Endothelial cell of umbilical vein (primary cell): ENCODE measurements at regions not wholly inside any gene's neighbourhood (a gene's known extent, or its start where the extent isn't known, plus 50 kb on each side); places are given as distances from the start of the nearest gene placed in this dataset.

ENCODE experiments used
- BruUV-seq: library from RNA; stranded (reverse); fragments of 400-500 nt; replicated peaks from 2 replicates; lab custom pipeline; 2021; lab: Mats Ljungman, UMichigan
- CTCF ChIA-PET: fragments of 300-600, 350-600 bp; sonication (Branson Sonifier 250); formaldehyde crosslinking; loops from one replicate; lab custom pipeline; 2021; ENCODE audit warnings: antibody characterized with exemption, inconsistent platforms; lab: Charles Lee
- POLR2A ChIA-PET: fragments of 300-600, 350-600 bp; sonication (Branson Sonifier 250); formaldehyde crosslinking; loops from one replicate; lab custom pipeline; 2021; ENCODE audit warnings: antibody characterized with exemption, inconsistent platforms; lab: Charles Lee
- DNase-seq: peaks from one replicate; pipeline ENCODE4 v3.0.0-alpha.2; 2011; ENCODE audit warnings: low read depth, low spot score
- FAIRE-seq: peaks from 2 replicates; lab custom pipeline; 2011; peaks lifted over from hg19 to GRCh38; lab: Jason Lieb, UNC
- H2AFZ ChIP-seq: 2 replicates; pipeline ENCODE4 v1.6.0; 2012; ENCODE audit warnings: low read depth, low read length, control low read depth, inconsistent platforms
- H3K27ac ChIP-seq: 2 replicates; pipeline ENCODE4 v1.5.1; 2011; ENCODE audit warnings: low read depth, mild to moderate bottlenecking, control low read depth, low read length, moderate library complexity; ENCODE audit not compliant: insufficient read depth
- H3K27me3 ChIP-seq, 2 experiments: 2 replicates each; pipeline versions ENCODE4 v1.6.0 to v1.6.1; 2011; ENCODE audit warnings: low read length in 2 of 2, mixed read lengths in 1 of 2; ENCODE audit not compliant: control insufficient read depth in 2 of 2, insufficient read depth in 2 of 2
- H3K36me3 ChIP-seq, 2 experiments: 2 replicates in 1 of 2; 3 replicates in 1 of 2; pipeline ENCODE4 v1.5.1; 2011; ENCODE audit warnings: low read length in 2 of 2, mild to moderate bottlenecking in 1 of 2, moderate library complexity in 1 of 2; ENCODE audit not compliant: control insufficient read depth in 2 of 2, insufficient read depth in 2 of 2; ENCODE audit errors: extremely low read depth in 1 of 2
- H3K4me1 ChIP-seq: 3 replicates; pipeline ENCODE4 v1.5.1; 2011; ENCODE audit warnings: mild to moderate bottlenecking, low read length; ENCODE audit not compliant: control insufficient read depth, insufficient read depth; ENCODE audit errors: extremely low read depth
- H3K4me2 ChIP-seq: 2 replicates; pipeline ENCODE4 v1.6.1; 2011; ENCODE audit warnings: low read length, control low read depth, mixed read lengths; ENCODE audit not compliant: insufficient read depth
- H3K4me3 ChIP-seq, 3 experiments: fragments of 200-600 bp in 1 of 3; sonication (generic), shearing (Covaris generic) in 1 of 3; replicated peaks in 1 of 3; 2 replicates each; pipeline ENCODE4 v1.5.1; 2011 to 2016; ENCODE audit warnings: control low read depth in 3 of 3, low read length in 3 of 3, mild to moderate bottlenecking in 2 of 3, inconsistent platforms in 1 of 3, low read depth in 1 of 3, moderate library complexity in 1 of 3; ENCODE audit not compliant: insufficient read depth in 1 of 3
- H3K79me2 ChIP-seq: 2 replicates; pipeline ENCODE4 v1.6.0; 2012; ENCODE audit warnings: low read length, inconsistent platforms; ENCODE audit not compliant: control insufficient read depth, insufficient read depth
- H3K9ac ChIP-seq: replicated peaks from 2 replicates; pipeline ENCODE3; 2011; ENCODE audit warnings: low read length, control low read depth; ENCODE audit not compliant: insufficient read depth; ENCODE audit errors: extremely low read depth
- H3K9me1 ChIP-seq: replicated peaks from 3 replicates; pipeline ENCODE4 v1.6.0; 2011; ENCODE audit warnings: mild to moderate bottlenecking, low read length; ENCODE audit not compliant: control insufficient read depth, insufficient read depth; ENCODE audit errors: extremely low read depth
- H3K9me3 ChIP-seq: replicated peaks from 2 replicates; pipeline ENCODE4 v1.5.1; 2012; ENCODE audit warnings: low read length, inconsistent platforms; ENCODE audit not compliant: control insufficient read depth, insufficient read depth
- H4K20me1 ChIP-seq: replicated peaks from 2 replicates; pipeline ENCODE3; 2011; ENCODE audit warnings: mild to moderate bottlenecking, low read length; ENCODE audit not compliant: control insufficient read depth, insufficient read depth; ENCODE audit errors: extremely low read depth
- CTCF ChIP-seq, 2 donors: IDR thresholded peaks; 1 replicate in 1 of 2; 2 replicates in 1 of 2; pipeline ENCODE4 v1.5.1; 2011; ENCODE audit warnings: low read length in 2 of 2, mild to moderate bottlenecking in 2 of 2, moderate library complexity in 2 of 2, control low read depth in 1 of 2, inconsistent platforms in 1 of 2, low read depth in 1 of 2; ENCODE audit not compliant: insufficient read depth in 1 of 2; ENCODE audit errors: extremely low read depth in 1 of 2
- EZH2 ChIP-seq: IDR thresholded peaks from 2 replicates; pipeline ENCODE4 v1.6.1; 2012; ENCODE audit warnings: borderline replicate concordance, low read depth, mild to moderate bottlenecking, moderate library complexity, low read length, inconsistent platforms; ENCODE audit not compliant: severe bottlenecking
- FOS ChIP-seq: IDR thresholded peaks from 2 replicates; pipeline ENCODE4 v1.6.1; 2011; ENCODE audit warnings: mild to moderate bottlenecking, low read length, moderate library complexity, borderline replicate concordance; ENCODE audit not compliant: insufficient read depth
- GATA2 ChIP-seq: IDR thresholded peaks from 2 replicates; pipeline ENCODE4 v1.7.0; 2011; ENCODE audit warnings: low read depth, mild to moderate bottlenecking, moderate library complexity, mixed read lengths, low read length; ENCODE audit not compliant: insufficient read length, insufficient read depth
- JUN ChIP-seq: IDR thresholded peaks from 2 replicates; pipeline ENCODE4 v1.6.1; 2011; ENCODE audit warnings: borderline replicate concordance, low read depth; ENCODE audit not compliant: insufficient read length, insufficient read depth
- MYC ChIP-seq: IDR thresholded peaks from one replicate; pipeline ENCODE4 v1.6.1; 2011; ENCODE audit warnings: mild to moderate bottlenecking, low read depth, low read length
- POLR2A ChIP-seq: IDR thresholded peaks from 2 replicates; pipeline ENCODE4 v1.6.1; 2012; ENCODE audit warnings: low read depth, mild to moderate bottlenecking, control low read depth, low read length
- POLR2AphosphoS5 ChIP-seq: IDR thresholded peaks from 2 replicates; pipeline ENCODE4 v1.6.1; 2012; ENCODE audit warnings: low read depth, mild to moderate bottlenecking, control low read depth, low read length, moderate library complexity; ENCODE audit not compliant: insufficient read depth
- dilution Hi-C: fragments of 300-500 bp; cut with MboI; formaldehyde crosslinking; loops from one replicate; pipeline ENCODE4 v1.15.0; 2019; ENCODE audit warnings: low sequenced_read_pairs; ENCODE audit not compliant: extremely low pct_ligation_motif_present
- intact Hi-C: fragments of 100-400 bp; cut with micrococcal nuclease; formaldehyde crosslinking; loops from one replicate; pipeline ENCODE4 v1.10.0; 2022
- TF ChIP-seq, protein P1 (sequence below): IDR thresholded peaks from 2 replicates; pipeline ENCODE4 v1.6.1; 2011; ENCODE audit not compliant: insufficient read depth, insufficient read length

GRCh38 chr1:82875170-82875569 is 1074.4 kb downstream of the ADGRL2 start:
- CTCF ChIA-PET: no interaction called here

More at GRCh38 chr1:82875170-82875569, 1074.4 kb downstream of the ADGRL2 start:
- BruUV-seq: no TSS peak
- no peaks in the 10 kb centered on the region for H3K36me3 ChIP-seq
- no peaks in the 10 kb centered on the region for H3K79me2 ChIP-seq
- no peaks in the 10 kb centered on the region for H3K9me1 ChIP-seq
- H3K27me3 ChIP-seq: no peaks in the 10 kb centered on the region
- intact Hi-C loops: no loop called here
- POLR2A ChIA-PET: no interaction called here
- H2AFZ ChIP-seq: no peak overlapping the region
- FAIRE-seq (no peak), DNase-seq (no peak)
- TF ChIP-seq JUN: no peak
- no peak for TF ChIP-seq POLR2A
- no peak for TF ChIP-seq GATA2
- TF ChIP-seq FOS: no peak
- TF ChIP-seq MYC: no peak
- no peak for TF ChIP-seq POLR2AphosphoS5
- TF ChIP-seq EZH2: no peak
- TF ChIP-seq CTCF (IDR thresholded peaks at IDR 0.05; ENCODE audit: extremely low read depth in 1 of 2, insufficient read depth in 1 of 2, low read depth in 1 of 2, low read length in 2 of 2): no peak
- TF ChIP-seq, protein P1, sequence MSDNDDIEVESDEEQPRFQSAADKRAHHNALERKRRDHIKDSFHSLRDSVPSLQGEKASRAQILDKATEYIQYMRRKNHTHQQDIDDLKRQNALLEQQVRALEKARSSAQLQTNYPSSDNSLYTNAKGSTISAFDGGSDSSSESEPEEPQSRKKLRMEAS: no peak
- no peak overlapping the region for H3K9ac ChIP-seq
- H3K27ac ChIP-seq: no peak overlapping the region
- H4K20me1 ChIP-seq: no peaks in the 10 kb centered on the region
- dilution Hi-C loops: no loop called here
- no peaks in the 10 kb centered on the region for H3K9me3 ChIP-seq
- H3K4me1 ChIP-seq: no peaks in the 10 kb centered on the region
- H3K4me3 ChIP-seq: no peak overlapping the region
- no peak overlapping the region for H3K4me2 ChIP-seq
